Sigmoid colon (tissue), 6 donors: ENCODE measurements at regions not wholly inside any gene's neighbourhood (a gene's known extent, or its start where the extent isn't known, plus 50 kb on each side); places are given as distances from the start of the nearest gene placed in this dataset.

ENCODE experiments used
- DNase-seq: peaks from one replicate; pipeline ENCODE4 v3.0.0-alpha.2; 2019
- H3K27ac ChIP-seq, 4 donors: fragments of 200-600 bp; sonication (generic); one replicate each; pipeline ENCODE4 v1.5.1; 2016 to 2019; ENCODE audit warnings: mild to moderate bottlenecking in 1 of 4
- H3K27me3 ChIP-seq, 3 donors: fragments of 200-600 bp; sonication (generic); one replicate each; pipeline ENCODE4 v1.5.1; 2019; ENCODE audit warnings: mild to moderate bottlenecking in 1 of 3
- H3K36me3 ChIP-seq, 4 donors: fragments of 200-600 bp; sonication (generic); one replicate each; pipeline ENCODE4 v1.5.1; 2016 to 2019
- H3K4me1 ChIP-seq, 4 donors: fragments of 200-600 bp; sonication (generic); one replicate each; pipeline ENCODE4 v1.5.1; 2017 to 2019
- H3K4me3 ChIP-seq, 4 donors: fragments of 200-600 bp; sonication (generic); one replicate each; pipeline ENCODE4 v1.5.1; 2017 to 2019; ENCODE audit warnings: mild to moderate bottlenecking in 2 of 4, moderate library complexity in 1 of 4
- H3K9me3 ChIP-seq, 4 donors: fragments of 200-600 bp in 3 of 4; sonication (generic) in 3 of 4; one replicate each; pipeline versions ENCODE4 v1.5.1 to v1.6.1; 2013 to 2019
- CTCF ChIP-seq, 4 experiments: fragments of 450-650 bp in 3 of 4; fragments of 200-600 bp in 1 of 4; IDR thresholded peaks; one replicate each; pipeline ENCODE4 v1.5.1; 2016 to 2019; ENCODE audit warnings: antibody characterized with exemption in 4 of 4, mild to moderate bottlenecking in 3 of 4, moderate library complexity in 2 of 4
- EP300 ChIP-seq, 4 donors: sonication (generic); formaldehyde crosslinking; IDR thresholded peaks; one replicate each; pipeline ENCODE4 v1.6.1; 2017; ENCODE audit warnings: antibody characterized with exemption in 4 of 4
- POLR2A ChIP-seq, 2 donors: fragments of 450-650 bp; IDR thresholded peaks; one replicate each; pipeline ENCODE4 v1.6.1; 2016; ENCODE audit warnings: antibody characterized with exemption in 2 of 2, mild to moderate bottlenecking in 2 of 2, moderate library complexity in 2 of 2
- POLR2AphosphoS5 ChIP-seq, 4 donors: sonication (generic); formaldehyde crosslinking; IDR thresholded peaks; one replicate each; pipeline ENCODE4 v1.6.1; 2017; ENCODE audit warnings: antibody characterized with exemption in 4 of 4
- WGBS, 2 donors: extraction: QIAGEN DNeasy Blood & Tissue Kit; methylation state at CpG; one replicate each; pipeline ENCODE4 v1.1.7; 2013; 5-methylcytosine and 5-hydroxymethylcytosine counted together
- intact Hi-C: fragments of 100-400 bp; cut with DNase I; formaldehyde crosslinking; loops from one replicate; pipeline ENCODE4 v1.15.1; 2023
- donor health status: healthy with polysubstance abuse.
- donor health status: healthy.

- intact Hi-C loops, result no loop called here
- Histone ChIP-seq H3K27me3 (peaks cover 0 to 34% (median 0%) of the 10 kb centered on the region in 3 donors), H3K9me3 (no peaks in the 10 kb centered on the region), H3K4me1 (no peaks in the 10 kb centered on the region), H3K4me3 (no peak overlapping the region), H3K36me3 (no peaks in the 10 kb centered on the region), H3K27ac (no peak overlapping the region)
- TF ChIP-seq POLR2AphosphoS5 (IDR thresholded peaks at IDR 0.05), result no peak
- DNase-seq, result no peak
- WGBS, 2 donors, result 80 to 81% methylated on average over 47 of the region's 47 CpGs
Measured at GRCh38 chr5:2169850-2170760, 287.4 kb upstream of the IRX4 start.

- no peaks in the 10 kb centered on the region for H3K9me3 ChIP-seq
- H3K4me3 ChIP-seq, result no peak overlapping the region
- intact Hi-C loops, result no loop called here
- H3K27me3 ChIP-seq, result peaks cover 0 to 31% (median 0%) of the 10 kb centered on the region in 3 donors
- H3K27ac ChIP-seq, result no peak overlapping the region
- TF ChIP-seq EP300 (IDR thresholded peaks at IDR 0.05), result no peak
- H3K36me3 ChIP-seq, result no peaks in the 10 kb centered on the region
- WGBS, 2 donors, result 79 to 89% methylated on average over 10 of the region's 10 CpGs
- H3K4me1 ChIP-seq, result no peaks in the 10 kb centered on the region
- no peak for DNase-seq
Measured at GRCh38 chr5:2169430-2169808, 286.7 kb upstream of the IRX4 start.

- Histone ChIP-seq H3K27me3 (peaks cover 0 to 30% (median 0%) of the 10 kb centered on the region in 3 donors), H3K27ac (no peak overlapping the region), H3K4me3 (no peak overlapping the region), H3K9me3 (no peaks in the 10 kb centered on the region), H3K4me1 (no peaks in the 10 kb centered on the region), H3K36me3 (no peaks in the 10 kb centered on the region)
- TF ChIP-seq EP300 (IDR thresholded peaks at IDR 0.05), result no peak
- TF ChIP-seq CTCF (IDR thresholded peaks at IDR 0.05), result no peak
- no peak for TF ChIP-seq POLR2AphosphoS5 (IDR thresholded peaks at IDR 0.05)
- TF ChIP-seq POLR2A (IDR thresholded peaks at IDR 0.05), result no peak
- 41 to 63% methylated on average over 24 of the region's 24 CpGs for whole genome bisulfite sequencing, 2 donors
- DNase-seq, result no peak
- intact Hi-C loops, result no loop called here
Measured at GRCh38 chr5:2168601-2169429, 286.1 kb upstream of the IRX4 start.

DNA sequence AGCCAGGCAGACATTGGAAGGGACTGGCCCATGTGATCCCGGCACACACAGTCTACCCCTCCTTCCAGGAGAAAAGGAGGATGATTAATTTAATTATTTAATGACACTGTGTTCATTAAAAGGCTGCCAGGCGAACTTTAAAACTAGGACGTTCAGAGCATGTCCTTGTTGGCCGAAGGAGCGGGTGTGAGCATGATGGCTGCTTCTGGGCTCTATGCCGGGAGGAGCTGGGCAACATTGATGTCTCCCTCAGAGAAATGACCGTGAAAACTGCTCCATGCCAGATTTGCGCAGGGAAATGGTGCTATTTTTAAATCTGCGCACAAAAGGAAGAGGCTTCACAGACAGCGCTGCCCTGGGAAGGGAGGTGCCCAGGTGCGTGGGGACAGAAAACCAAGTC, 284.9 kb upstream of the IRX4 start:
- H3K27me3 ChIP-seq, result peaks cover 0 to 21% (median 0%) of the 10 kb centered on the region in 3 donors
- no peak for DNase-seq

GRCh38 chr5:2166979-2167377, 284.3 kb upstream of the IRX4 start:
- Histone ChIP-seq H3K4me1 (no peaks in the 10 kb centered on the region), H3K36me3 (no peaks in the 10 kb centered on the region), H3K9me3 (no peaks in the 10 kb centered on the region), H3K27me3 (peaks cover 0 to 16% (median 0%) of the 10 kb centered on the region in 3 donors), H3K4me3 (no peak overlapping the region), H3K27ac (no peak overlapping the region)
- 83 to 88% methylated on average over 6 of the region's 6 CpGs for WGBS, 2 donors
- DNase-seq, result no peak
- TF ChIP-seq CTCF (IDR thresholded peaks at IDR 0.05) (no peak), POLR2AphosphoS5 (IDR thresholded peaks at IDR 0.05) (no peak), EP300 (IDR thresholded peaks at IDR 0.05) (no peak), POLR2A (IDR thresholded peaks at IDR 0.05) (no peak)
- intact Hi-C loops, result no loop called here

More for the DNA sequence above, 284.9 kb upstream of the IRX4 start:
- no peaks in the 10 kb centered on the region for H3K36me3 ChIP-seq
- no peak overlapping the region for H3K27ac ChIP-seq
- TF ChIP-seq EP300 (IDR thresholded peaks at IDR 0.05) (no peak), CTCF (IDR thresholded peaks at IDR 0.05) (no peak), POLR2A (IDR thresholded peaks at IDR 0.05) (no peak)
- H3K4me1 ChIP-seq, result no peaks in the 10 kb centered on the region
- H3K4me3 ChIP-seq, result no peak overlapping the region
- 85 to 88% methylated on average over 11 of the region's 11 CpGs for WGBS, 2 donors
- intact Hi-C loops, result no loop called here
- H3K9me3 ChIP-seq, result no peaks in the 10 kb centered on the region
